HG03103 (cell line): ENCODE measurements at regions not wholly inside any gene's neighbourhood (a gene's known extent, or its start where the extent isn't known, plus 50 kb on each side); places are given as distances from the start of the nearest gene placed in this dataset.
"Not testable (repeated sequence)": the region's sequence is repeated elsewhere in the genome, so short reads cannot be mapped to it uniquely, and the experiment has no call there.

Experiments
- ATAC-seq: cut with Tn5 transposase; IDR thresholded peaks from one replicate; pipeline ENCODE4 v1.9.1; 2021; ENCODE audit warnings: low read depth; ENCODE audit not compliant: unreplicated experiment

GRCh38 chr11:119586181-119586580, 142.8 kb downstream of the NECTIN1 start:
- no peak for ATAC-seq

GRCh38 chr11:119585043-119585781, 143.8 kb downstream of the NECTIN1 start:
- no peak for ATAC-seq

- ATAC-seq, result no peak
Observed at GRCh38 chr11:119584193-119585042, 144.6 kb downstream of the NECTIN1 start.

GRCh38 chr11:119583585-119583984, 145.4 kb downstream of the NECTIN1 start:
- ATAC-seq, result no peak

GRCh38 chr11:119581396-119581795, 147.6 kb downstream of the NECTIN1 start:
- ATAC-seq, result not testable (repeated sequence)

- no peak for ATAC-seq
Observed at GRCh38 chr11:119580751-119581150, 148.2 kb downstream of the NECTIN1 start.

- no peak for ATAC-seq
Observed at GRCh38 chr11:119580081-119580480, 148.9 kb downstream of the NECTIN1 start.

GRCh38 chr11:119578521-119579191, 150.3 kb downstream of the NECTIN1 start:
- ATAC-seq, result no peak

GRCh38 chr11:119573858-119574257, 150.9 kb upstream of the THY1 start:
- ATAC-seq, result no peak

- no peak for ATAC-seq
Observed at GRCh38 chr11:119572481-119573424, 149.8 kb upstream of the THY1 start.

- ATAC-seq, result no peak
Observed at GRCh38 chr11:119571311-119571710, 148.3 kb upstream of the THY1 start.

- ATAC-seq, result no peak
Observed at GRCh38 chr11:119567688-119568582, 145.0 kb upstream of the THY1 start.

- no peak for ATAC-seq
Observed at GRCh38 chr11:119566319-119566718, 143.3 kb upstream of the THY1 start.

- not testable (repeated sequence) for ATAC-seq
Observed at GRCh38 chr11:119565693-119566092, 142.7 kb upstream of the THY1 start.

GRCh38 chr11:119560961-119561360, 138.0 kb upstream of the THY1 start:
- ATAC-seq, result no peak

GRCh38 chr11:119560291-119560690, 137.3 kb upstream of the THY1 start:
- no peak for ATAC-seq

- no peak for ATAC-seq
Observed at GRCh38 chr11:119552106-119552485, 129.1 kb upstream of the THY1 start.

- no peak for ATAC-seq
Observed at GRCh38 chr11:119551420-119552105, 128.6 kb upstream of the THY1 start.
